Uterus (tissue), 2 donors: ENCODE measurements at regions not wholly inside any gene's neighbourhood (a gene's known extent, or its start where the extent isn't known, plus 50 kb on each side); places are given as distances from the start of the nearest gene placed in this dataset.

Source experiments
- POLR2A ChIP-seq, 2 donors: fragments of 450-650 bp; IDR thresholded peaks; one replicate each; pipeline ENCODE4 v1.6.1; 2016; ENCODE audit warnings: antibody characterized with exemption in 2 of 2, mild to moderate bottlenecking in 1 of 2, moderate library complexity in 1 of 2
- TF ChIP-seq, protein P1 (sequence below), 4 experiments: fragments of 200-600 bp in 2 of 4; fragments of 450-650 bp in 2 of 4; sonication (generic) in 2 of 4; IDR thresholded peaks; one replicate each; pipeline ENCODE4 v1.5.1; 2016 to 2019; ENCODE audit warnings: antibody characterized with exemption in 4 of 4, mild to moderate bottlenecking in 2 of 4, moderate library complexity in 1 of 4

DNA sequence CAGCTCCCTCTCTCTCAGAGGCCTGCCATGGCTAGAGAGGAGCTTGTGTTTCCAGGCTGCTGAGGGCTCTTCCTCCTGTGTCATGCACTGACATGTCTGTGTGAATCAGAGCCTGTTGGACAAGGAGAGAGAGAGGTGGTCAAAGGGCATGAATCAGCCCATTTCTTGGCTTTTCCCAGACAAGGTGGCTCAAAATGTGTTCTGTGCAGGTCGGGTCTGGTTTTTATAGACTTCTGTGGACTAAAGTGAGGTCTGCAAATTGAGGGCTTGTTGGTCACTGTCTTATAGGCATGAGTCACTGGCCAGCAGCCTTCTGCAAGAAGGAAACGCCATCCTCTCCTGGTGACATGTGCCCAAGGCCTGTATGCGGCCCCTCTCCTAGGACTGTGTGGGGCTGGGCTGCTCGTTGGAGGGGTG lies 97.9 kb downstream of the FOXL1 start:
- TF ChIP-seq, protein P1, sequence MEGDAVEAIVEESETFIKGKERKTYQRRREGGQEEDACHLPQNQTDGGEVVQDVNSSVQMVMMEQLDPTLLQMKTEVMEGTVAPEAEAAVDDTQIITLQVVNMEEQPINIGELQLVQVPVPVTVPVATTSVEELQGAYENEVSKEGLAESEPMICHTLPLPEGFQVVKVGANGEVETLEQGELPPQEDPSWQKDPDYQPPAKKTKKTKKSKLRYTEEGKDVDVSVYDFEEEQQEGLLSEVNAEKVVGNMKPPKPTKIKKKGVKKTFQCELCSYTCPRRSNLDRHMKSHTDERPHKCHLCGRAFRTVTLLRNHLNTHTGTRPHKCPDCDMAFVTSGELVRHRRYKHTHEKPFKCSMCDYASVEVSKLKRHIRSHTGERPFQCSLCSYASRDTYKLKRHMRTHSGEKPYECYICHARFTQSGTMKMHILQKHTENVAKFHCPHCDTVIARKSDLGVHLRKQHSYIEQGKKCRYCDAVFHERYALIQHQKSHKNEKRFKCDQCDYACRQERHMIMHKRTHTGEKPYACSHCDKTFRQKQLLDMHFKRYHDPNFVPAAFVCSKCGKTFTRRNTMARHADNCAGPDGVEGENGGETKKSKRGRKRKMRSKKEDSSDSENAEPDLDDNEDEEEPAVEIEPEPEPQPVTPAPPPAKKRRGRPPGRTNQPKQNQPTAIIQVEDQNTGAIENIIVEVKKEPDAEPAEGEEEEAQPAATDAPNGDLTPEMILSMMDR (IDR thresholded peaks at IDR 0.05), result no peak
- TF ChIP-seq POLR2A (IDR thresholded peaks at IDR 0.05), result no peak
